GM19455 (cell line): ENCODE measurements at regions not wholly inside any gene's neighbourhood (a gene's known extent, or its start where the extent isn't known, plus 50 kb on each side); places are given as distances from the start of the nearest gene placed in this dataset.

Source experiments
- ATAC-seq: cut with Tn5 transposase; IDR thresholded peaks from one replicate; pipeline ENCODE4 v1.9.1; 2021; ENCODE audit not compliant: unreplicated experiment

GRCh38 chrX:45258731-45259402, 58.2 kb upstream of the DIPK2B start:
- no peak for ATAC-seq
